PC-9 (cell line): ENCODE measurements at regions not wholly inside any gene's neighbourhood (a gene's known extent, or its start where the extent isn't known, plus 50 kb on each side); places are given as distances from the start of the nearest gene placed in this dataset.

ENCODE experiments used
- BruUV-seq: library from RNA; stranded (reverse); fragments of 400-500 nt; replicated peaks from 2 replicates; lab custom pipeline; 2021; lab: Mats Ljungman, UMichigan
- CTCF ChIA-PET: fragments of 300-600 bp; sonication (Branson Sonifier 250); formaldehyde crosslinking; loops from one replicate; lab custom pipeline; 2022; ENCODE audit warnings: antibody characterized with exemption; lab: Charles Lee
- POLR2A ChIA-PET: fragments of 300-600 bp; sonication (Branson Sonifier 250); formaldehyde crosslinking; loops from one replicate; lab custom pipeline; 2022; ENCODE audit warnings: antibody characterized with exemption; ENCODE audit not compliant: unreplicated experiment; lab: Charles Lee
- DNase-seq, 2 experiments: peaks; one replicate each; pipeline versions ENCODE4 v3.0.0 to v3.0.0-alpha.2; 2015 to 2022; ENCODE audit warnings: mixed read lengths in 1 of 2
- H2AFZ ChIP-seq: fragments of 200-600 bp; sonication (generic); 2 replicates; pipeline ENCODE4 v1.8.1; 2017; ENCODE audit warnings: antibody characterized with exemption
- H3F3A ChIP-seq: fragments of 200-600 bp; sonication (generic); 2 replicates; pipeline ENCODE4 v1.8.1; 2017; ENCODE audit warnings: antibody characterized with exemption, mild to moderate bottlenecking, low read depth; ENCODE audit not compliant: insufficient read depth
- H3K27ac ChIP-seq: fragments of 200-600 bp; sonication (generic); 2 replicates; pipeline ENCODE4 v1.6.1; 2016; ENCODE audit warnings: mixed run types
- H3K27me3 ChIP-seq: fragments of 200-600 bp; sonication (generic); 2 replicates; pipeline ENCODE4 v1.6.1; 2016; ENCODE audit warnings: low read depth, mixed run types; ENCODE audit not compliant: insufficient read depth
- H3K36me3 ChIP-seq: fragments of 200-600 bp; sonication (generic); 2 replicates; pipeline ENCODE4 v1.6.1; 2016; ENCODE audit warnings: low read depth, mixed run types
- H3K4me1 ChIP-seq: fragments of 200-600 bp; sonication (generic); replicated peaks from 2 replicates; pipeline ENCODE4 v1.6.1; 2016; ENCODE audit warnings: mixed run types; ENCODE audit not compliant: insufficient read depth
- H3K4me2 ChIP-seq: fragments of 200-600 bp; sonication (generic); 2 replicates; pipeline ENCODE4 v1.6.1; 2017; ENCODE audit warnings: mixed run types
- H3K4me3 ChIP-seq: fragments of 200-600 bp; sonication (generic); 2 replicates; pipeline ENCODE4 v1.6.1; 2016; ENCODE audit warnings: mixed run types
- H3K79me2 ChIP-seq: fragments of 200-600 bp; sonication (generic); 2 replicates; pipeline ENCODE4 v1.6.1; 2017; ENCODE audit warnings: low read depth, mixed run types
- H3K9me2 ChIP-seq: fragments of 200-600 bp; sonication (generic); 2 replicates; pipeline ENCODE4 v1.8.1; 2017; ENCODE audit warnings: mild to moderate bottlenecking; ENCODE audit not compliant: insufficient read depth
- H3K9me3 ChIP-seq: fragments of 200-600 bp; sonication (generic); 2 replicates; pipeline ENCODE4 v1.8.1; 2016; ENCODE audit warnings: low read depth; ENCODE audit not compliant: insufficient read depth
- H4K20me1 ChIP-seq: fragments of 200-600 bp; sonication (generic); 2 replicates; pipeline ENCODE4 v1.8.1; 2017; ENCODE audit not compliant: insufficient read depth
- EZH2 ChIP-seq: fragments of 200-600 bp; sonication (generic); IDR thresholded peaks from 2 replicates; pipeline ENCODE4 v1.8.0; 2017; ENCODE audit warnings: antibody characterized with exemption, low read depth
- intact Hi-C: fragments of 100-400 bp; cut with micrococcal nuclease; formaldehyde crosslinking; loops from one replicate; pipeline ENCODE4 v1.10.0; 2022; ENCODE audit not compliant: unreplicated experiment
- TF ChIP-seq, protein P1 (sequence below): fragments of 200-600 bp; sonication (generic); conservative IDR thresholded peaks from 2 replicates; pipeline ENCODE4 v1.6.1; 2017; ENCODE audit warnings: mixed run types, antibody characterized with exemption, mild to moderate bottlenecking, moderate library complexity

DNA sequence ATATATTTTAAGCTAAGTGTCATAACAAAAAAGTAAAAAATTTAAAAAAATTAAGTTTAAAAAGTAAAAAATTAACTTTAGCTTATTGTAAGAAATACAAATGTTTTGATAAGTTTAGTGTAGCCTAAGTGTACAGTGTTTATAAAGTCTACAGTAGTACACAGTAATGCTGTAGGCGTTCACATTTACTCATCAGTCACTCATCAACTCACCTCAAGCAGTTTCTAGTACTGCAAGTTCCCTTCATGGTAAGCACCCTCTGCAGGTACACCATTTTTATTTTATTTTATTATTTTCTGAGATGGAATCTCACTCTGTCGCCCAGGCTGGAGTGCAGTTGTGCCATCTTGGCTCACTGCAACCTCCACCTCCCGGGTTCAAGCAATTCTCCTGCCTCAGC lies 316.0 kb downstream of the FGFR2 start:
- H3K36me3 ChIP-seq, result no peaks in the 10 kb centered on the region
- no peaks in the 10 kb centered on the region for H4K20me1 ChIP-seq
- no peak overlapping the region for H3K27ac ChIP-seq
- no peak overlapping the region for H3K4me3 ChIP-seq
- intact Hi-C loops, result no loop called here
- DNase-seq, result no peak
- H2AFZ ChIP-seq, result no peak overlapping the region
- ChIA-PET POLR2A (no interaction called here), CTCF (no interaction called here)
- H3K9me2 ChIP-seq, result no peaks in the 10 kb centered on the region
- H3K9me3 ChIP-seq, result no peaks in the 10 kb centered on the region
- no TSS peak for BruUV-seq
- H3K4me1 ChIP-seq, result no peaks in the 10 kb centered on the region
- TF ChIP-seq EZH2, result no peak
- TF ChIP-seq, protein P1, sequence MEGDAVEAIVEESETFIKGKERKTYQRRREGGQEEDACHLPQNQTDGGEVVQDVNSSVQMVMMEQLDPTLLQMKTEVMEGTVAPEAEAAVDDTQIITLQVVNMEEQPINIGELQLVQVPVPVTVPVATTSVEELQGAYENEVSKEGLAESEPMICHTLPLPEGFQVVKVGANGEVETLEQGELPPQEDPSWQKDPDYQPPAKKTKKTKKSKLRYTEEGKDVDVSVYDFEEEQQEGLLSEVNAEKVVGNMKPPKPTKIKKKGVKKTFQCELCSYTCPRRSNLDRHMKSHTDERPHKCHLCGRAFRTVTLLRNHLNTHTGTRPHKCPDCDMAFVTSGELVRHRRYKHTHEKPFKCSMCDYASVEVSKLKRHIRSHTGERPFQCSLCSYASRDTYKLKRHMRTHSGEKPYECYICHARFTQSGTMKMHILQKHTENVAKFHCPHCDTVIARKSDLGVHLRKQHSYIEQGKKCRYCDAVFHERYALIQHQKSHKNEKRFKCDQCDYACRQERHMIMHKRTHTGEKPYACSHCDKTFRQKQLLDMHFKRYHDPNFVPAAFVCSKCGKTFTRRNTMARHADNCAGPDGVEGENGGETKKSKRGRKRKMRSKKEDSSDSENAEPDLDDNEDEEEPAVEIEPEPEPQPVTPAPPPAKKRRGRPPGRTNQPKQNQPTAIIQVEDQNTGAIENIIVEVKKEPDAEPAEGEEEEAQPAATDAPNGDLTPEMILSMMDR, result no peak
- H3K27me3 ChIP-seq, result 0 out of 2 replicates have a peak, but pooled peaks cover 2% of the 10 kb centered on the region
- H3F3A ChIP-seq, result no peaks in the 10 kb centered on the region
- no peaks in the 10 kb centered on the region for H3K79me2 ChIP-seq
- H3K4me2 ChIP-seq, result no peak overlapping the region

DNA sequence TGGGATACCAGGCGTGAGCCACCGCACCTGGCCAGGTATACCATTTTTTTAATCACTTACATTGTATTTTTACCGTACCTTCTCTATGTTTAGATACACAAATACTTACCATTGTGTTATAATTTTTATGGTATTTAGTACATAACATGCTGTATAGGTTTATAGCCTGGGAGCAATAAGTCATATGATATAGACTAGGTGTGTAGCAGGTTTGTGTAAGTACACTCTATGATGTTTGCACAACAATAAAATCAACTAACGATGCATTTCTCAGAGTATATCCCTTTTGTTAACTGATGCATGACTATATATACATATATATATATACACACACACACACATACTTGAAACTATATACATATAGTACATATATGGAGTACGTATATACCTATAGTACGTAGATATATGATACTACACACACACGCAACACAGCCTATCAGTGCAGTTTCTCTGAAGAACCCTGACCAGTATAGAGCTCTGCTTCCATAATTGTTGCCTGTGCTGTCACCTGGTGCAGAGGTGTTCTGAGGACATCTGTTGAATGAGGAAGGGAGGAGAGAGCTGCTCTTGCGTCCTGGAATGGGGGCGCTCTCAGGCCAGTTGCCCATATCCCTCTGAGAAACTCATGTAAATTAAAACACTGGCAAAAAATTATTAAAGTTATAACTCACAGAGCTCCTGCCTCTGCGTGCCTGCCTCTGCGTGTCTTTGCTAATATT lies 315.3 kb downstream of the FGFR2 start:
- H3K79me2 ChIP-seq, result no peaks in the 10 kb centered on the region
- H2AFZ ChIP-seq, result no peak overlapping the region
- H4K20me1 ChIP-seq, result no peaks in the 10 kb centered on the region
- intact Hi-C loops, result no loop called here
- no peaks in the 10 kb centered on the region for H3K36me3 ChIP-seq
- H3K4me2 ChIP-seq, result no peak overlapping the region
- H3K27me3 ChIP-seq, result no peaks in the 10 kb centered on the region
- BruUV-seq, result no TSS peak
- no peaks in the 10 kb centered on the region for H3K9me3 ChIP-seq
- H3F3A ChIP-seq, result no peaks in the 10 kb centered on the region
- H3K4me3 ChIP-seq, result no peak overlapping the region
- no peak for DNase-seq
- no peaks in the 10 kb centered on the region for H3K9me2 ChIP-seq
- ChIA-PET POLR2A (no interaction called here), CTCF (no interaction called here)
- H3K4me1 ChIP-seq, result no peaks in the 10 kb centered on the region
- TF ChIP-seq, protein P1, result no peak
- no peak for TF ChIP-seq EZH2
- no peak overlapping the region for H3K27ac ChIP-seq

DNA sequence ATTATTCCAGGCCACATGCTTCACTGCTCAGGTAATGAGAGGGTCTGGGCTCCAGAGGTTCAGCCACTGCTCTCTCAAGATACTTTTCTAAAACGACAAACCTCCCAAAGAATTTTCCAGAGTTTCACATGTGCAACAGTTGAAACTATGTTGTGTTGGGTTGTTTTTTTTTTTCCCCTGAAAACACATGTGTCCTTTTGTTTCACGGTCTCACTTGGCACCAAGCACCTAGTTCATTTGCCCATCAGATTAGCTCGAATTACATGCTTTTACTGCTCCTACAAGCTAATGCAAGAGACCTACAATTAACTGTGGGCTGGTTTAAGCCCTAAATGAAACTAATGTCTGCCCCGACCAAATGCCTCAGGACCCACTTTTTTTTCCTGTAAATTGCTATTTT lies 313.3 kb downstream of the FGFR2 start:
- Histone ChIP-seq H3K36me3 (no peaks in the 10 kb centered on the region), H3K27ac (no peak overlapping the region), H3K4me1 (no peaks in the 10 kb centered on the region), H3K9me2 (no peaks in the 10 kb centered on the region), H4K20me1 (no peaks in the 10 kb centered on the region), H3F3A (no peaks in the 10 kb centered on the region), H3K4me2 (no peak overlapping the region), H3K9me3 (no peaks in the 10 kb centered on the region), H3K4me3 (no peak overlapping the region), H3K27me3 (no peaks in the 10 kb centered on the region), H3K79me2 (no peaks in the 10 kb centered on the region), H2AFZ (no peak overlapping the region)
- ChIA-PET CTCF (no interaction called here), POLR2A (no interaction called here)
- no peak for DNase-seq
- intact Hi-C loops, result no loop called here
- no peak for TF ChIP-seq EZH2
- TF ChIP-seq, protein P1, result no peak
- BruUV-seq, result no TSS peak
